ENCODE measurements at regions not wholly inside any gene's neighbourhood (a gene's known extent, or its start where the extent isn't known, plus 50 kb on each side); places are given as distances from the start of the nearest gene placed in this dataset.

DNA sequence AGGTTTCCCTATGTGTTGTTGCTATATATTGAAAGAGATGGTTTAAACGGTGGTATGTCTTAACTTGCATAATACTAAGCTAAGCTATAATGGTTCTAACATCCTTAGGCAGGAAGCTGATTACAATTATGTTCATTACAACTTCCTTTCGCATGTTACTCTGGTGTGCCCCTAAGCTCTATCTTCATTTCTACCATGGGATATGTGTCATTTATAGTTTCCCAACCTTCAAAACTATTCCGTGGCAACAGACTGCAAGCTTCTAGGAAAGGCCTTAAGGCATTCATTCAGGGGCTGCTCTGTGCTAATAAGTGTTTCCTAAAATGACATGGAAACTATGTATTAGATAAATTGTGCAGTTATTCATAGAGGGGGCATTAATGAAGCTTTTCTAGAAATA lies 294.6 kb downstream of the GXYLT1 start:
- Histone ChIP-seq H3K4me2 (ENCODE audit: low read length) (no peak overlapping the region), H3K9me2 (replicated peaks; ENCODE audit: low read length) (no peaks in the 10 kb centered on the region), H3K27me3 (ENCODE audit: low read length) (peaks cover 14% of the 10 kb centered on the region; the same call in 1 of the 2 replicates), H3K9ac (ENCODE audit: low read length) (no peak overlapping the region), H3K36me3 (ENCODE audit: low read depth, low read length) (no peaks in the 10 kb centered on the region), H3K4me3 (ENCODE audit: low read length) (no peak overlapping the region), H3K9me3 (ENCODE audit: low read length) (no peaks in the 10 kb centered on the region), H3K4me1 (ENCODE audit: insufficient read depth, low read length) (no peaks in the 10 kb centered on the region), H3K79me2 (ENCODE audit: low read length) (no peaks in the 10 kb centered on the region), H4K20me1 (ENCODE audit: low read length) (no peaks in the 10 kb centered on the region), H3K27ac (ENCODE audit: low read length) (no peak overlapping the region), H2AFZ (ENCODE audit: low read length) (no peak overlapping the region), H3F3A (ENCODE audit: low read length, unreplicated experiment) (no peaks in the 10 kb centered on the region)
- DNase-seq (no peak), ATAC-seq (no peak)
- TF ChIP-seq CTCF (conservative IDR thresholded peaks at IDR 0.05; ENCODE audit: low read depth, low read length) (no peak), EZH2 (IDR thresholded peaks at IDR 0.05; ENCODE audit: low read length, unreplicated experiment) (no peak), EZH2phosphoT487 (IDR thresholded peaks at IDR 0.05; ENCODE audit: borderline replicate concordance, low read length) (no peak)
- intact Hi-C loops (cut with micrococcal nuclease) = no loop called here
- no TSS peak for BruUV-seq (replicated peaks)
- ChIA-PET POLR2A (ENCODE audit: unreplicated experiment) (no interaction called here), CTCF (no interaction called here)

GRCh38 chr12:41846718-41847117 lies 298.0 kb downstream of the GXYLT1 start:
- ATAC-seq = no peak
- Histone ChIP-seq H3K9ac (ENCODE audit: low read length) (no peak overlapping the region), H3K79me2 (ENCODE audit: low read length) (no peaks in the 10 kb centered on the region), H3K4me2 (ENCODE audit: low read length) (no peak overlapping the region), H3K4me3 (ENCODE audit: low read length) (no peak overlapping the region), H2AFZ (ENCODE audit: low read length) (no peak overlapping the region), H4K20me1 (ENCODE audit: low read length) (no peaks in the 10 kb centered on the region), H3K4me1 (ENCODE audit: insufficient read depth, low read length) (no peaks in the 10 kb centered on the region), H3K9me3 (ENCODE audit: low read length) (no peaks in the 10 kb centered on the region), H3F3A (ENCODE audit: low read length, unreplicated experiment) (no peaks in the 10 kb centered on the region), H3K27ac (ENCODE audit: low read length) (no peak overlapping the region), H3K36me3 (ENCODE audit: low read depth, low read length) (no peaks in the 10 kb centered on the region), H3K27me3 (ENCODE audit: low read length) (peaks cover 20% of the 10 kb centered on the region), H3K9me2 (replicated peaks; ENCODE audit: low read length) (no peaks in the 10 kb centered on the region)
- no peak for DNase-seq
- BruUV-seq (replicated peaks) = no TSS peak
- no peak for TF ChIP-seq CTCF (conservative IDR thresholded peaks at IDR 0.05; ENCODE audit: low read depth, low read length)
- intact Hi-C loops (cut with micrococcal nuclease) = no loop called here
- ChIA-PET POLR2A (ENCODE audit: unreplicated experiment) (no interaction called here), CTCF (no interaction called here)

DNA sequence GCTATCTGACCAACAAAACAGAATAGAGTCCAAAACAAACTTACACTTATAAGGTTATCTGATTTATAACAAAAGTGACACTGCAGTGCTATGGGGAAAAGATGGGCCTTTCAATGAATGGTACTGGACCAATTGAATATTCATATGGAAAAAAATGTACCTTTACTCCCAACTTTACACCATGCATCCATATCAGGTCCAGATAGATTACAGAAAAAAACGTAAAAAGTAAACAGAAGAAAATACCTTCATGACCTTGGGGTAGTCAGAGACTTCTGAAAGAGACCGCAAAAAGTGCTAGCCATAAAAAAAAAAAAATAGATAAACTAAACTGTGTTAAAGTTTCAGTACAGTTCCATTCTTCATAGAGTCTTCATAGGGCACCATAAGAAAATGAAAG lies 308.3 kb downstream of the GXYLT1 start:
- CTCF ChIA-PET = no interaction called here
- POLR2A ChIA-PET (ENCODE audit: unreplicated experiment) = no interaction called here
- BruUV-seq (replicated peaks) = no TSS peak
- no peaks in the 10 kb centered on the region for H3K4me1 ChIP-seq (ENCODE audit: insufficient read depth, low read length)
- no peak overlapping the region for H3K4me2 ChIP-seq (ENCODE audit: low read length)
- no peak for ATAC-seq
- no peaks in the 10 kb centered on the region for H3K79me2 ChIP-seq (ENCODE audit: low read length)
- H3K9me2 ChIP-seq (replicated peaks; ENCODE audit: low read length) = no peaks in the 10 kb centered on the region
- H3K36me3 ChIP-seq (ENCODE audit: low read depth, low read length) = no peaks in the 10 kb centered on the region
- no peaks in the 10 kb centered on the region for H3F3A ChIP-seq (ENCODE audit: low read length, unreplicated experiment)
- intact Hi-C loops (cut with micrococcal nuclease) = no loop called here
- TF ChIP-seq EZH2phosphoT487 (IDR thresholded peaks at IDR 0.05; ENCODE audit: borderline replicate concordance, low read length) (no peak), EZH2 (IDR thresholded peaks at IDR 0.05; ENCODE audit: low read length, unreplicated experiment) (no peak), CTCF (conservative IDR thresholded peaks at IDR 0.05; ENCODE audit: low read depth, low read length) (no peak)
- no peaks in the 10 kb centered on the region for H3K9me3 ChIP-seq (ENCODE audit: low read length)
- no peak overlapping the region for H3K27ac ChIP-seq (ENCODE audit: low read length)
- no peak overlapping the region for H3K9ac ChIP-seq (ENCODE audit: low read length)
- peaks cover 58% of the 10 kb centered on the region for H3K27me3 ChIP-seq (ENCODE audit: low read length)
- DNase-seq = no peak
- H2AFZ ChIP-seq (ENCODE audit: low read length) = no peak overlapping the region
- no peaks in the 10 kb centered on the region for H4K20me1 ChIP-seq (ENCODE audit: low read length)
- H3K4me3 ChIP-seq (ENCODE audit: low read length) = no peak overlapping the region

Data from PC-3 (cell line).